GM19324 (cell line): ENCODE measurements at regions not wholly inside any gene's neighbourhood (a gene's known extent, or its start where the extent isn't known, plus 50 kb on each side); places are given as distances from the start of the nearest gene placed in this dataset.
"Not testable (repeated sequence)": the region's sequence is repeated elsewhere in the genome, so short reads cannot be mapped to it uniquely, and the experiment has no call there.

ENCODE experiments used
- ATAC-seq: cut with Tn5 transposase; IDR thresholded peaks from one replicate; pipeline ENCODE4 v1.9.1; 2021; ENCODE audit warnings: mild to moderate bottlenecking, moderate library complexity; ENCODE audit not compliant: unreplicated experiment, low FRiP score

DNA sequence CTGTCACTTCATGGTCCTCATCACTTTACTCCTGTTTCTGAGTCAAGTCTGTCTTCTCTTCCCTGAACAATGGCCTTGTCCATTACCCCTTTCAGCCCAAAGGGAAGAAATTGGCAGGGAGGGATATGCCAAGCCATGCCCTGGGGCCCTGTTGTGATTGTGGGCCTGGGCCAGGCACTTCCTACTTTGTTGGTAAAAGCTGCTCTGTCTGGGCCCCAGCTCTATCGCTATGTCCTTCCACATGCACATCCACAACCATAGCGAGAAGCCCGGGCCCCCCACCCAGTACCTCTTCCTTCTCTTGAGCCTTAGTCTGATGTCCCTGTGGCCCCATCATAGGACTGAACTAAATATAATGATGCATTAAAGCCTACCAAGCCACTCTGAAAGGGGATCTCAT lies 126.7 kb upstream of the RCN1 start:
- ATAC-seq: no peak

DNA sequence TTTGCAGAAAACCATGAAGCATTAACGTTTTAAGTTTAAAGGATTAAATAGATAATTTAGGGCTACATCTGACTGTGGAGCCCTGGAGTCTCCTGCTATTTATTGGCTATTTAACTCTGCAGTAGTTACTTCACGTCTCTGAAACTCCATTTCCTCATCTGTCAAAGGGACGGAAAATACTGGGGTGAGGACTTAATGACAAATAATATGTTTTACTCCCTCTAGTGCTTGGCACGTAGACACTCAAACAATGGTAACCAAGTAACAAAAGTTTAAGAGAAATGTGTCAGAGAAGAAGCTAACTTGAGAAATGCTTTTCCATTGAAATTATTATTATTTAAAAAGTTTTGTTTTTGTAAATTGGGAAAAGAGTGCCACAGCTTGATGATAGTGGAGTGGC lies 130.7 kb upstream of the RCN1 start:
- ATAC-seq: no peak

DNA sequence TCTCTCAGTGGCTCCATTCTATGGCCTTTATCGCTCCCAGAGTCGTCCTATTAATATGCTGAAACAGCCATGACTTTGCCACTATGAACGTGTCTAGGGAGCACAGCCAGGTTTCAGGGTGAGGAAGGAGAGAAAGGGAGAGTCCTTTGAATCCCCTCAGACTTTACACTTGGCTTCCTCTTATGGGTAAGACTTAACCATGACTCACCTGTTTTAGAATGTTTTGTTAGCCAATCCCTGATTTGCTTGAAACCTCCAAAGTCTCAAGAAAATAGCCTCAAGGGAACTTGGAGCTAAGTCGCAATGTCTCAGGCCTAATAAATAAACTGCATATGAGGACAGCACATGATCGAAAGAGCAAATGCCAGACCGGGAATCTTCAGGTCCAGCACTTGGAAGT lies 131.2 kb upstream of the RCN1 start:
- no peak for ATAC-seq

DNA sequence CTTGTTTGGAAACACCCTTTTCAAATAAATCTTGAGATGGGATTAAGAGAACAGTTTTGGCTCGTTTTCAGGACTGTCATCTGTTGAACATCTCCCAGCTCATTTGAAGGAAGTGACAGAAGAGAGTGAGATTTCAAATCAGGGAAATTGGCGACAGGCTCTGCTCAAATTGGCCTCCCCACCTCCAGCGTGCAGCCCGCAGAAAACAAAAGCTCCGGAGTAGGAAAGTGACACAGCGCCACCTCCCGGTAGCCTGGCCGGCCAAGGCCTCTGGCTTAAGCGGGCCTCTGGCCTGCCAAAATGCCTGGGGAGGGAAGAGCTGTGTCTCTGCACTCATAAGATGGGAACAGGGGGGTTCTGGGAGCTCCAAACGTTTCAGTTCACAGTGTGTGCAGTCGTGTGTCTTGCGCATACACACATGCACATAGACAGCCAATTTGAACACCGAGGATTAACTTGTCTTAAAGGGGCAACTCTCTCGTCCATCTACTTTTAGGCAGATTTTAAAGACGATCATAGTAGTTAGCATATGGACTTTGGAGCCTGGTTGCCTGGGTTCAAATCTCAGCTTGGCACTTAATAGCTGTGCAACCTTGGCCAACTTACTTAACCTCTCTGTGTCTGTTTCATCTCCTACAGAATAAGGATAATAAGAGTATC lies 132.7 kb upstream of the RCN1 start:
- ATAC-seq: peak; percentile 77

DNA sequence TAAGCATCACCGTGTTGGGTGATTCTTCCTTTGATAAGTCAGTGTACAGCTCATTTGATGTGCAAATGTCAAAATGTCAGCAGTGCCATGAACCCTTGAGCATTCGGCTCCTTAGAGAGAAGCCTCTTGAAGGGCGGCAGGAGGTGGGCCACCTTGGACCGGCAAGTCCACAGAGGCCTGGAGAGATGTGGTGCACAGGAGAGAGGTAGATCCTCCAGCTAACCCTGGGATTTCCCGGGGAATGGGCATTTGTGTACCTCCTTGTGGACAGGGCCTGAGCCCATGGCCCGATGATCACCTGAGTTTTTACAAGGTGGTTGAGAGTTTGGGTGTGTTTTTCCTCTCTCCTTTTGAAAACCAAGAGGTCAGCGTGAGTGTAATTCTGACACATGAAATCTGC lies 133.2 kb upstream of the RCN1 start:
- no peak for ATAC-seq

DNA sequence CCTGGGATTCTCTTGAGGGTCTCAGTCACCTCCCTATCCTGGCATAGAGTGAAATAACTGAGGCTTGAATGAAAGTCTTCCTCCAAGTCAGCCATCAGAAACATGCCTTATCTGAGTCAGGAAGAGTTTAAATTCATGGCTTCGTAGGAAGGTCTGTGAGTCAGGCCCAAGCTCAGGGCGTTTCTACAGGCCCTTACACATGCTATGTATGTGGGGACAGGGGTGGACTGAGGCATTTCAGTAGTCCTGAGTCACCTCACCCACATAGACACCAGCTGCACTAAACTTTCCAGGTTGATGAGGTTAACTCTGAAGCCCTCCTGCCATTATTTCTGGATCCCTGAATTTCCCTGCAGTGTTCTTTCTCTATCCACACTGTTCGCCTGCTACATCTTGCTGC lies 134.6 kb upstream of the RCN1 start:
- no peak for ATAC-seq

DNA sequence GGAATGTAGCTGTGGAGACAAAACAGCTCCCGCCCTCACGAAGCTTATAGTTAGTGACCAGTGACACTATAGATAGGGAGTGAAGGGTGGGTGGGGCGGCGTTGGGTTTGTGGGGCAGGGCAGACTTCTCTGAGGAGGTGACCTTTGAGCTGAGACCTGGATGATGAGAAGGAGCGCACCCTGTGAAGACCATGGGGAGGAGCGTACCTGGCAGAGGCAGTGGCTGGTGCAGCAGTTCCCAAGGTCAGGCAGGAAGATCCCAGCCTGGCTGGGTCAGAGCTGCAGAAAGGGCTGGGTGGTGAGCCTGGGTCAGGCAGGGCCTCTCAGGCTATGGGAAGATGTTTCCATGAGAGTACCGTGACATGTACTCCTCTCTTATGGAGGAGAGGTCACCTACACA lies 135.0 kb upstream of the RCN1 start:
- ATAC-seq: no peak

DNA sequence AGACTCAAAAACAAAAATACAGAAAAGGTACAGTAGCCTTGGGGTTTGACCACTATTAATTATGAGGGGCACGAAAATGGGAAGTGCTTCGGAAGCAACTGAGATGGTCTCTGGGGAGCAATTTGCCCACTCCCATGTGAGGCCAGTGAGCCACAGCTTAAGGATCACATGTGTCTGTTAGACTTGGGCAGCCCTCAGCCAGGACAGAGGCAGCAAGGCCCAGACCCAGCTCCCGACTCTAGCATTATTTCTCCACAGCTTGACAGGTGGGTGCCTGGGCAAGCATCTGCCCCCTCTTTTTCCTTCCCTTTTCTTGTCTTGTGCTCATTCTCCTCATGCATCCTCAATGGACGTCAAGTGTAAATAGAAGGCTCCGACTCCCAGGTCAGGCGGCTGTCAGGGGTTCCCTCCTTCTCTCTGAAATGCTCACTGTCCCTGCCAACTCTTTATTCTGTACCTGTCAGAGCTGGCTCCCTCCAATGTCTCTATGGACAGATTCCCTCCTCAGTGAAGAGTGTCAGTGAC lies 137.0 kb upstream of the RCN1 start:
- ATAC-seq: no peak

DNA sequence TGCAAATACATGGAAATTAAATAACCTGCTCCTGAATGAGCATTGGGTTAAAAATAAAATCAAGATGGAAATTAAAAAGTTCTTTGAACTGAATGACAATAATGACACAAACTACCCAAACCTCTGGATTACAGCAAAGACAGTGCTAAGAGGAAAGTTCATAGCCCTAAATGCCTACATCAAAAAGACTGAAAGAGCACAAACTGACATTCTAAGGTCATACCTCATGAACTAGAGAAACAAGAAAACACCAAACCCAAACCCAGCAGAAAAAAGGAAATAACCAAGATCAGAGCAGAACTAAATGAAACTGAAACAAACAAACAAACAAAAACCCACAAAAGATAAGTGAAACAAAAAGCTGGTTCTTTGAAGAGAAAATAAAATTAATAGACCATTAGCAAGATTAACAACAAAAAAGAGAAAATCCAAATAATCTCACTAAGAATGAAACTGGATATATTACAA lies 138.6 kb upstream of the PAX6 start:
- not testable (repeated sequence) for ATAC-seq

DNA sequence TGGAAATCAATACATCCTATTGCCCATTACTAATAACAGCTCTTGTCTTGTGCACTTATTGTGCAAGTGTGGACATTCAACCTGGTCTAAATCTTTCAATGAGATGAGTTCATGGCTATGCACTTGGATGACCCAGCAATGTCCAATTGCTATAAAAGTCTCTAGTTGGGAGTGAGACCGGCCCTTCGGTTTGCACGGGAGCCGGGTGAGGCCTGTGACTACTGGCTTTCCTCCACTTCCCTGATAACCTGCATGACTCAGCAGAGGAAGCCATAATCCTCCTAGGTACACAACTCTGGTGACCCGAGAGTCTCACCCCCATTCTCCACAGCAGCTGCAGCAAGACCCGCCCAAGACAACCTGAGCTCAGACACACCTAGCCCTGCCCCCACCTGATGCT lies 135.9 kb upstream of the PAX6 start:
- ATAC-seq: no peak

DNA sequence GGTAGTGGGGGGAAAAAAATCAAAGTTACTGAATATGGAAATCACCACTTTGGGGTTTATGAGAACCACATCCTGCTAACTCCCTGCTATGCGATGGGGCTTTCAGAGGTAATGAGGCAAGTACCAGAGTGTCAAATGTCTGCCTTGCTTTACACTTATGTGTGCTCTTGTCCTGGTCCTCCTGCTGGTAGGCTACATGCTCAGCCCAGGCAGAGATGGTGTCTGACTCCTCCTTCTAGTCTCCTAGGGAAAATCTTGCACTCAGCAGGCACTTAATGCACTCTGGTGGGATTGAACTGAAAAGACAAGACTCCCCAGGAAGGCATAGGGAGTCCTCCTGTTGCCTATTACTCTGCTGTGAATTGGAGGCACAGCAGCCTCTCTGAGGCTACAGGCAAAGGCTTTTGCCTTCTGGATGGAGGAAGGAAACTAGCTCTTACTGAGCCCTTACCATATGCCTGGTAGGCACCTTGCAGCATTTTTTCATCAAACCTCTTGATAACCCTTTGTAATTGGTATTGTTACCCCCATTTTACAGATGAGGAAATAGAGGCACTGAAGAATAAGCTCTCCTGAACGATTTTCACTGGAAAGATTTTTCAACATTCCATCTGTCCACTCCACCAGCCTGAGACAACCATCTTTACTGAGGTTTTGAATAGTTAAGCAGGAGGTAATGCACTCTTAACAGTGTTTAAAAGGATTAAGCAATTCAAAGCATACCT lies 132.1 kb upstream of the PAX6 start:
- peak; percentile 82 for ATAC-seq

DNA sequence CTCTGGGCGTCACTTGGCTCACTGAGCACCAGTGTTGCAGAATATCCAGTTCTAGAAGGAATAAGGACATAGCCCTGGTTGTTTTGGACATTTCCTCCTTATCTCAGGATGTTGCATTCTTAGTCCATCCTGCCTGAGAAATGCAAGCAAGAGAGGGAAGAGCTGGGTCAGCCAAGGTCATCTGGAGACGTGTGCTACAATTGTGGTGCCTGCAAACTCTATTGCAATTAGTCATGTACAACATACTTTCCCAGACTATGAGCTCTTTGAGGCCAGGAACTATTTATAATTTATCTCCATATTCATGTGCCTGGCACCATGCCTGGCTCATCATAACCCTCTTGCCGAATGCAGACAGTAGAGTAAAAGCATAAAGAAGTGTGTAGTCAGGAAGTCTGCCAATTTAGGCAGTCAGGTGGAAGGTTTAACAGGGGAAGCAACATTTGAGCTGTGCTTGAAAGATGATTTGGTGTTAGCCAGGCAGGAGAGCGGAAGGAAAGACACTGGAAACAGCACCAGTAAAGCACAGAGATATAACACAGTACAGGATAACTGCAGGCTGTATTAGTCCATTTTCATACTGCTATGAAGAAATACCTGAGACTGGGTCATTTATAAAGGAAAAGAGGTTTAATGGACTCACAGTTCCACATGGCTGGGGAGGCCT lies 129.4 kb upstream of the PAX6 start:
- ATAC-seq: no peak

DNA sequence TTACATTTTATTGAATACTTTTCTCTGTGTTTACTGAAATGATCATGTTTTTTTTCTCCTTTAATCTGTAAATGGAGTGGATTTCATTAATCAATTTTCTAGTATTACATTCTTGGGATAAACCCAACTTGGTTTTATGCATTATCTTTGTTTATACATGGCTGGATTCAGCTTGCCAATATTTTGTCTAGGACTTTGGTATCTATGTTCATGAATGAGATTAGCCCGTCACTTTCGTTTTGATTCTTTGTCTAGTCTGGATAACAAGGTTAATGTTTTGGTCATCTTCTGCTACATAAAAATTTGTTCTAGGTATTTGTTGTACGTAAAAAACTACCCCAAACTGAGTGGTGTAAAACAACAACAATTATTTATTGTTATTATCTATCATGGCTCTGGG lies 127.9 kb upstream of the PAX6 start:
- ATAC-seq: no peak

DNA sequence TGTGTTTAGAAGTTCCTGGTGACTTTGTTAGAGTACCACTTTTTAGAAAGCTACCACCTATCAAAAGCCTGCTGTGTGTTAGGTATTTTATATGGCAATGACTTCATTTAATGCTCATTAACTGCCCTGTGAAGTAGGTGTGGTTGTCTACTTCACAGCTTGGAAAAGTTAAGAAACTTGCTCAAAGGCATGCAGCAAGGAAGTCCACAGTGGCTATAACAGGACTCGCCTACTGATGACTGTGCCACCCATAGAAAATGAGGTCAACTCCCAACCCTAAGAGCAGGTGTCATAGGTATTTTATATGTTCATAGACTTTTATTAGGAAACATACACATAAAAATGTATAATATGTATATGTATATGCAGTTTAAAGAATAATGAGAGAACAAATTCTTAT lies 125.2 kb upstream of the PAX6 start:
- ATAC-seq: no peak

DNA sequence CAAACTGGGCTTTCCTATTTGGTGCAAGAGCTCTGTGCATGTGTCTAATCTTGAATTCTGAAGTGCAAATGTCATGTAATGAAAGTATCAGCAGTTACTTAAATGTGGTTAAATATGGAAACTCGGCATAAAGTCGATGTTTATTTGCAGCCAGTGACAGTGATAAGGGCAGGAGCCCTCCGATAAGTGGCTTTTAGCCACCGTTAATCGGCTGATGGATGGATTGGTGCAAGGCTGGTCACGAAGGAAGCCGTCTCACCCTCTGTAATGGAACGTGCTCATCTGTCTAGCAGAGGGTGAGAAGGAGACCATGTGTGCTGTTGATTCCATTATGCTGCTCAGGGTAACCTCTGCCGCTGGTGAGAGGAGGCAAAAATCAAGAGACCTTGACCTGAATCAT lies 121.8 kb upstream of the PAX6 start:
- no peak for ATAC-seq

DNA sequence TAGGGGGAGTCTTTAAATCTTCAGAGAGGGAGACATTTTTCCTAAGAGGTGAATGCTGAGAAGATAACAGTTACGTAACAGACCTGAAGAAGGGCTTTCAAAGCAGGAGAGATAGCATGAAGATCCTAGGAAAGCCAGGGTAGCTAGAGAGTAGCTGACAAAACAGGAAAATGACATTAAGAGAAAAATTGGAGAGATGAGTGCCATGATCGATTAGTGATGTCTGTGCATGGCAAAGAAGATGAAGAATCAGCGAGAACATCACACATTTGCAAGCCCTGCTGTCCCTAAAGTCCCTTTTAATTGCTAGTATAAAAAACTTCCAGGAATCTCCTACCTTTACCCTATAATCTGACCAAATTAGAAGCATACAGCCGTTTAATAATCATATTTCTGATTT lies 116.9 kb upstream of the PAX6 start:
- ATAC-seq: no peak

DNA sequence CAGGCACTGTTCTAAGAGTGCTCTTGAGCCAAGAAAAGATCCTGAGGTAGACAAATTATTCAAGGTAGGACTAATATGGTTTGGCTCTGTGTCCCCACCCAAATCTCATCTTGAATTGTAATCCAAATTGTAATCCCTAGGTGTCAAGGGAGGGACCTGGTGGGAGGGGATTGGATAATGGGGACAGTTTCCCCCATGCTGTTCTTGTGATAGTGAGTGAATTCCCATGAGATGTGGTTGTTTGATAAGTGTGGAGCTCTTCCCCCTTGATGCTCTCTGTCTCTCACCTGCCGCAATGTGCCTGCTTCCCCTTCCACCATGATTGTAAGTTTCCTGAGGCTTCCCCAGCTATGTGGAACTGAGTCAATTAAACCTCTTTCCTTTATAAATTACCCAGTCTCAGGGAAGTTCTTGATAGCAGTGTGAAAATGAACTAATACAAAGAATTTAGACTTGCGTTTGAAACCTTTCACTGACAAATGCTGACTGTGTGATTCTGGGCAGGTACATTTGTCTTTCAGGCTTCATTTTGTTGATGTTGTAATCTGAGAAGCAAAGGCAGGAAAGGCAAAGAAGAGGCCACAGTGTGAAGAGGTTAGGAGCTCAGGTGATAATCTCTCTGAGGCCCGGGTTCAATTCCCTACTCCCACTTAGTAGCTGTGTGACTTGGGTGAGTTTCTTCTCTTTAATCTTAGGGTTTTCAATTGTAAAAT lies 115.8 kb upstream of the PAX6 start:
- ATAC-seq: no peak

DNA sequence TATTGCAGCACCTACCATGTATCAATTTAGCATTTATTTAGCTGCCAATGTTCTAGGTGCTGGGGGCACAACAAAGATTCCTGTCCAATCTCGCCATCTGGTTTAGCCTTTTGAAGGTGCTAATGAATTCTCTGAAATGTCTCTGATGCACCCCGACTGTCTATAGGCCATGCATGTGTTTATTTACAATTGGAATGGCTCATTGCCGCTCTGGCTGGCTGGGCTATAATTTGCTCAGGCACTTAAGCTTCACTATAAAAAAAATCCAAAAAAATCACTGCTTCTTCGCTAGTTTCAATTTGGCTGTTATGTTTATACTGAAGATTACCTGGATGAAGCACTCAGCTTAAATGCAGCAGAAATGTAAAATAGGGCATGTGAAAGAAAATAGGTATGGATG lies 115.0 kb upstream of the PAX6 start:
- no peak for ATAC-seq

DNA sequence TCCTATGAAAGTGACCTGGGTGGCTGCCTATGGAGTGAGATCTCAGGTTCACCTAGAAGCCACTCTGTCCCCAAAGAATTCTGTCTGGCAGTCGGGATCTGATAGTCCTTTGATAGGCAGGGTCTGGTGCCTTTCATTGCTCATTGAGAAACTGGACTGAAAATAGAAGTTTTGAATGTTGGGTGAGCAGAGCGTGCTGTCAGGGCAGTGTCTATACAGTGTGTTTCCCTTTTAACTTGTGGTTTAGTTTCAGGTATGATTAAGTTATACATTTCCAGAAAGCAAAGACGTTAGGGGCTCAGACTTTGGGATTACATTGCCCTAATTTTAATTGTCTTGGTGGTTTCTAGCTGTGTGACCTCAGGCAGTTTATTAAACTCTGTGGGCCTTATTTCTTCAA lies 111.3 kb upstream of the PAX6 start:
- peak; percentile 61 for ATAC-seq

DNA sequence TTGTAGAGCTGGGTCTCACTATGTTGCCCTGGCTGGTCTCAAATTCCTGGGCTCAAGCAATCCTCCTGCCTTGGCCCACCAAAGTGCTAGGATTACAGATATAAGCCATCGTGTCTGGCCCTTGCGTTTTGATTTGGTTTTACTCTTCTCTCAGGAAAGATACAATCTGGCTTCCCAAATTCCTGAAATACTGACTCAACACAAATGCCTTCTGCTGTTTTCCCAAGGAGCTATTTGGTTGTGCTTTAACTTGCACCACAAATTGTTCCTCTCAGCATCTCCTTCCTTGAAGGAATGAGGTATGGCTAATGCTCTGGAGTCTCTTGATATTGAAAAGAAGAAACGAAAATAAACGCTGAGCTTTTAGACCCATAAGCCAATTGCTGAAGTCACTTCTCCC lies 110.0 kb upstream of the PAX6 start:
- ATAC-seq: no peak

DNA sequence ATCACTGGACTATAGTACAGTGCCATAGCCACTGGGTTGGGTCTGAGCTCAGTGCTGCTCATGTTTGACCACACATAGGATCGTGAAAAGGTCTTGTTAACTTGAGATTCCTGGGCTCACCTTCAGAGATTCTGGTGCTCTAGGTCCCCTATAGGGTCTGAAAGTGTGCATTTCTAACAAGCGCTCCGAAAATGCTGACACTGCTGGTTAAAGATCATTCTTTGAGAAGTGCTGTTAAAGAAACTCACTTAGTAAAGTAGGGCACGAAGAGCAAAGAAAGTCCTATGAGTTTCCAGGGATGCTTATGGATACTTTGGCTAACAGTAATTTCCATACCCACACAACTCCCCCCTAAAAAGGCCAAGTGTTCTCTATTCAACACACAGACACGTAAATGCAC lies 108.1 kb upstream of the PAX6 start:
- ATAC-seq: no peak
